Anterior cingulate cortex (tissue), 58 donors: ENCODE measurements at regions not wholly inside any gene's neighbourhood (a gene's known extent, or its start where the extent isn't known, plus 50 kb on each side); places are given as distances from the start of the nearest gene placed in this dataset.
A peak's percentile ranks its signal among the peaks of the same experiment; 100 is the strongest.

Experiments
- DNase-seq, 58 donors: peaks; one replicate each; lab custom pipeline; 2025; lab: John Stamatoyannopoulos, UW

GRCh38 chr6:95142101-95142500 is 435.2 kb upstream of the MANEA start:
- no peak for DNase-seq

- no peak for DNase-seq
Measured at GRCh38 chr6:95142661-95143335, 434.5 kb upstream of the MANEA start.

- DNase-seq, result no peak
Measured at GRCh38 chr6:95143408-95144180, 433.7 kb upstream of the MANEA start.

- DNase-seq, result no peak
Measured at GRCh38 chr6:95145457-95145856, 431.9 kb upstream of the MANEA start.

GRCh38 chr6:95159557-95159956 is 417.8 kb upstream of the MANEA start:
- no peak for DNase-seq

- no peak for DNase-seq
Measured at GRCh38 chr6:95169775-95170174, 407.6 kb upstream of the MANEA start.

- DNase-seq, result no peak
Measured at GRCh38 chr6:95175927-95176675, 401.2 kb upstream of the MANEA start.

- DNase-seq, result no peak
Measured at GRCh38 chr6:95185874-95186273, 391.5 kb upstream of the MANEA start.

GRCh38 chr6:95186710-95187109 is 390.6 kb upstream of the MANEA start:
- no peak for DNase-seq

GRCh38 chr6:95197590-95197989 is 379.7 kb upstream of the MANEA start:
- no peak for DNase-seq

GRCh38 chr6:95203153-95203754 is 374.1 kb upstream of the MANEA start:
- DNase-seq, result peak in 1 of 58 donors; percentile 5

- DNase-seq, result no peak
Measured at GRCh38 chr6:95204178-95204577, 373.2 kb upstream of the MANEA start.

- no peak for DNase-seq
Measured at GRCh38 chr6:95208621-95209020, 368.7 kb upstream of the MANEA start.

GRCh38 chr6:95209074-95209473 is 368.3 kb upstream of the MANEA start:
- no peak for DNase-seq

GRCh38 chr6:95216555-95216954 is 360.8 kb upstream of the MANEA start:
- no peak for DNase-seq

GRCh38 chr6:95227351-95227750 is 350.0 kb upstream of the MANEA start:
- DNase-seq, result no peak

- no peak for DNase-seq
Measured at GRCh38 chr6:95228636-95229035, 348.7 kb upstream of the MANEA start.

GRCh38 chr6:95230071-95230740 is 347.1 kb upstream of the MANEA start:
- DNase-seq, result no peak

GRCh38 chr6:95231416-95231815 is 345.9 kb upstream of the MANEA start:
- no peak for DNase-seq

GRCh38 chr6:95232446-95232845 is 344.9 kb upstream of the MANEA start:
- no peak for DNase-seq
